Thyroid gland (tissue), 4 donors: ENCODE measurements at regions not wholly inside any gene's neighbourhood (a gene's known extent, or its start where the extent isn't known, plus 50 kb on each side); places are given as distances from the start of the nearest gene placed in this dataset.

Source experiments
- CTCF ChIP-seq, 6 experiments: fragments of 200-600 bp in 3 of 6; fragments of 450-650 bp in 3 of 6; sonication (generic) in 3 of 6; IDR thresholded peaks; one replicate each; pipeline ENCODE4 v1.5.1; 2016 to 2019; ENCODE audit warnings: antibody characterized with exemption in 6 of 6, mild to moderate bottlenecking in 2 of 6, inconsistent platforms in 1 of 6, moderate library complexity in 1 of 6
- POLR2A ChIP-seq, 2 donors: fragments of 450-650 bp; IDR thresholded peaks; one replicate each; pipeline ENCODE4 v1.6.1; 2017; ENCODE audit warnings: antibody characterized with exemption in 2 of 2, mild to moderate bottlenecking in 2 of 2, moderate library complexity in 1 of 2

GRCh38 chr4:73923631-73923937 lies 54.4 kb downstream of the CXCL1 start:
- TF ChIP-seq CTCF (IDR thresholded peaks at IDR 0.05), result peak in 1 of 6 experiments; percentile 2
- no peak for TF ChIP-seq POLR2A (IDR thresholded peaks at IDR 0.05)
